Nephron progenitor cell (in vitro differentiated cells): ENCODE measurements at regions not wholly inside any gene's neighbourhood (a gene's known extent, or its start where the extent isn't known, plus 50 kb on each side); places are given as distances from the start of the nearest gene placed in this dataset.

Source experiments
- DNase-seq: peaks from one replicate; pipeline ENCODE4 v3.0.0; 2021
- H3K27ac Mint-ChIP-seq: 2 replicates; pipeline ENCODE4 v1.8.0; 2021; ENCODE audit warnings: mild to moderate bottlenecking, moderate library complexity, mixed read lengths
- H3K27me3 Mint-ChIP-seq: 2 replicates; pipeline ENCODE4 v1.8.0; 2021; ENCODE audit warnings: mild to moderate bottlenecking, low read depth, mixed read lengths; ENCODE audit not compliant: poor library complexity
- H3K36me3 Mint-ChIP-seq: 2 replicates; pipeline ENCODE4 v1.8.0; 2021; ENCODE audit warnings: low read depth, mixed read lengths
- H3K4me1 Mint-ChIP-seq: 2 replicates; pipeline ENCODE4 v1.8.0; 2021; ENCODE audit warnings: mixed read lengths
- H3K4me3 Mint-ChIP-seq: 2 replicates; pipeline ENCODE4 v1.8.0; 2021; ENCODE audit warnings: mild to moderate bottlenecking, moderate library complexity, mixed read lengths
- H3K9me3 Mint-ChIP-seq: 2 replicates; pipeline ENCODE4 v1.8.0; 2021; ENCODE audit warnings: mild to moderate bottlenecking, moderate library complexity, mixed read lengths
- CTCF ChIP-seq: fragments of 200-600 bp; sonication (generic); IDR thresholded peaks from 2 replicates; pipeline ENCODE4 v1.5.0; 2021; ENCODE audit warnings: antibody characterized with exemption

GRCh38 chr3:18126772-18127171 is 298.4 kb downstream of the SATB1 start:
- no peak overlapping the region for H3K27ac Mint-ChIP-seq
- no peak overlapping the region for H3K4me3 Mint-ChIP-seq
- H3K4me1 Mint-ChIP-seq, result no peaks in the 10 kb centered on the region
- peaks cover 10% of the 10 kb centered on the region for H3K27me3 Mint-ChIP-seq
- H3K9me3 Mint-ChIP-seq, result peaks cover 6% of the 10 kb centered on the region
- no peak for DNase-seq
- TF ChIP-seq CTCF, result no peak
- H3K36me3 Mint-ChIP-seq, result peaks cover 10% of the 10 kb centered on the region

GRCh38 chr3:18124501-18124900 is 300.6 kb downstream of the SATB1 start:
- no peak for DNase-seq
- Mint-ChIP-seq H3K27ac (no peak overlapping the region), H3K4me3 (no peak overlapping the region), H3K9me3 (peaks cover 6% of the 10 kb centered on the region), H3K4me1 (no peaks in the 10 kb centered on the region), H3K36me3 (peaks cover 16% of the 10 kb centered on the region), H3K27me3 (peaks cover 10% of the 10 kb centered on the region)
- TF ChIP-seq CTCF, result no peak

- no peaks in the 10 kb centered on the region for H3K4me1 Mint-ChIP-seq
- H3K9me3 Mint-ChIP-seq, result peaks cover 6% of the 10 kb centered on the region
- H3K27ac Mint-ChIP-seq, result no peak overlapping the region
- H3K36me3 Mint-ChIP-seq, result peaks cover 16% of the 10 kb centered on the region
- H3K4me3 Mint-ChIP-seq, result no peak overlapping the region
- peaks cover 10% of the 10 kb centered on the region for H3K27me3 Mint-ChIP-seq
- no peak for DNase-seq
- TF ChIP-seq CTCF, result no peak
Observed at GRCh38 chr3:18122264-18122663, 302.9 kb downstream of the SATB1 start.

GRCh38 chr3:18121020-18121419 is 304.1 kb downstream of the SATB1 start:
- no peak overlapping the region for H3K27ac Mint-ChIP-seq
- no peaks in the 10 kb centered on the region for H3K4me1 Mint-ChIP-seq
- peaks cover 16% of the 10 kb centered on the region for H3K36me3 Mint-ChIP-seq
- no peak for TF ChIP-seq CTCF
- DNase-seq, result no peak
- H3K4me3 Mint-ChIP-seq, result no peak overlapping the region
- peaks cover 6% of the 10 kb centered on the region for H3K9me3 Mint-ChIP-seq
- H3K27me3 Mint-ChIP-seq, result peaks cover 6% of the 10 kb centered on the region

DNA sequence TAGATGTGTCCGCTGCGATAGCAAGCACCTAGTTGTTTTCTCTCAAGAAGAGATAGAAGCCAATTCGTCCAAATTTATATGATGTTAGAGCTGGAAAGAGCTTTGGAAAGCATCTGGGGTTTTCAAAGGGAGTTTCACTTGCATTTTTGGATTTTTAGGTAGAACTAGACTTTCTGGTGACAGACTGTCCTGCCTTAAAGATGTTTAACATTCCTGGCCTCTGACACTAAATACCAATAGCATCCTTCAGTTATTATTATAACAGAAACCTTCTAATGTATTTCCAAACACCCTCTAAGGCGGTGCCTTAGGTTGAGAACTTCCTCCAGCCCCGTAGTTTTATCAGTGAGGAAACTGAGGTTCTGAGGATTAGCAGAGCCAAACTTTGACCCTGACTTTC is 305.3 kb downstream of the SATB1 start:
- H3K27me3 Mint-ChIP-seq, result peaks cover 5% of the 10 kb centered on the region
- DNase-seq, result no peak
- no peaks in the 10 kb centered on the region for H3K4me1 Mint-ChIP-seq
- H3K9me3 Mint-ChIP-seq, result peaks cover 6% of the 10 kb centered on the region
- H3K4me3 Mint-ChIP-seq, result no peak overlapping the region
- H3K27ac Mint-ChIP-seq, result no peak overlapping the region
- no peak for TF ChIP-seq CTCF
- peaks cover 16% of the 10 kb centered on the region for H3K36me3 Mint-ChIP-seq

DNA sequence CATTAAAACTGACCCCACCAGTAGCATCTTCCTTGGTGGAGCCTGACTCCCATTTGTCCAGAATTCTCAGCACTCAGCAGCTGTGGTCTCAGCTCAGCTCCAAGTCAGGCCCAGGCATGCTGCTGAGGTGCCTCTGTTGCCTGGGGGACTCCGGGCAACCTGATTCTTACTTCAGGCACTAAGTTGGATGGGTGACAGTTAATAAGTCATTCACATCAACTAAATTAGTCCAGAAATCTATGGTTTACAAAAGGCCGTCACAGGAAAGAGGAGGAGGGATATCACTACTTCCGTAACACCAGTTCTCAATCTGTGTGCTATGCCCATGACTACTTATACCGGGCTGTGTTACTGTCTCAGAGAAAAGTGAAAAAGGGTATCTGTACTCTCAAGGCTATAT is 310.2 kb downstream of the SATB1 start:
- H3K4me3 Mint-ChIP-seq, result no peak overlapping the region
- DNase-seq, result no peak
- H3K27ac Mint-ChIP-seq, result no peak overlapping the region
- TF ChIP-seq CTCF, result no peak
- no peaks in the 10 kb centered on the region for H3K9me3 Mint-ChIP-seq
- H3K36me3 Mint-ChIP-seq, result no peaks in the 10 kb centered on the region
- peaks cover 22% of the 10 kb centered on the region for H3K4me1 Mint-ChIP-seq
- no peaks in the 10 kb centered on the region for H3K27me3 Mint-ChIP-seq
